ENCODE measurements at regions not wholly inside any gene's neighbourhood (a gene's known extent, or its start where the extent isn't known, plus 50 kb on each side); places are given as distances from the start of the nearest gene placed in this dataset.
"Not testable (repeated sequence)": the region's sequence is repeated elsewhere in the genome, so short reads cannot be mapped to it uniquely, and the experiment has no call there.

GRCh38 chr5:50292735-50293394 is 148.2 kb downstream of the EMB start:
- no peaks in the 10 kb centered on the region for H3K36me3 ChIP-seq (ENCODE audit: control insufficient read depth, low read length)
- TF ChIP-seq EZH2phosphoT487 (IDR thresholded peaks at IDR 0.05; ENCODE audit: borderline replicate concordance, low read length), result no peak
- TF ChIP-seq CTCF (IDR thresholded peaks at IDR 0.05; ENCODE audit: low read depth, low read length, poor library complexity, severe bottlenecking), result no peak
- H3K27me3 ChIP-seq (ENCODE audit: control insufficient read depth, low read length), result no peaks in the 10 kb centered on the region
- H3K4me2 ChIP-seq (ENCODE audit: low read length), result no peak overlapping the region
- no peaks in the 10 kb centered on the region for H3K4me1 ChIP-seq (ENCODE audit: control insufficient read depth, low read length)
- no peaks in the 10 kb centered on the region for H3K9me3 ChIP-seq (ENCODE audit: control insufficient read depth, insufficient read depth, low read length)
- H3K4me3 ChIP-seq (ENCODE audit: low read length), result no peak overlapping the region
- no peak overlapping the region for H3K27ac ChIP-seq (ENCODE audit: low read depth, low read length)
- no peaks in the 10 kb centered on the region for H3F3A ChIP-seq (ENCODE audit: control insufficient read depth, insufficient read depth)
- no peaks in the 10 kb centered on the region for H3K9me2 ChIP-seq (replicated peaks; ENCODE audit: control insufficient read depth, low read length)
- H3K79me2 ChIP-seq (ENCODE audit: control insufficient read depth, low read length), result no peaks in the 10 kb centered on the region
- no peaks in the 10 kb centered on the region for H4K20me1 ChIP-seq (ENCODE audit: control insufficient read depth, insufficient read depth, low read depth, low read length)

- not testable (repeated sequence) for H3K4me2 ChIP-seq (ENCODE audit: low read length); H3K4me1 ChIP-seq (ENCODE audit: control insufficient read depth, low read length); H3K9me3 ChIP-seq (ENCODE audit: control insufficient read depth, insufficient read depth, low read length)
These were observed 160.6 kb downstream of the EMB start for GRCh38 chr5:50280461-50280860.

More at GRCh38 chr5:50280461-50280860, 160.6 kb downstream of the EMB start:
- H3K9me2 ChIP-seq (replicated peaks; ENCODE audit: control insufficient read depth, low read length); H3K36me3 ChIP-seq (ENCODE audit: control insufficient read depth, low read length); H3K4me3 ChIP-seq (ENCODE audit: low read length); H3F3A ChIP-seq (ENCODE audit: control insufficient read depth, insufficient read depth); H3K27ac ChIP-seq (ENCODE audit: low read depth, low read length); H3K27me3 ChIP-seq (ENCODE audit: control insufficient read depth, low read length); H3K79me2 ChIP-seq (ENCODE audit: control insufficient read depth, low read length); H4K20me1 ChIP-seq (ENCODE audit: control insufficient read depth, insufficient read depth, low read depth, low read length): not testable (repeated sequence)

Measured in DOHH2 (cell line).